HG03066 (cell line): ENCODE measurements at regions not wholly inside any gene's neighbourhood (a gene's known extent, or its start where the extent isn't known, plus 50 kb on each side); places are given as distances from the start of the nearest gene placed in this dataset.
"Not testable (repeated sequence)": the region's sequence is repeated elsewhere in the genome, so short reads cannot be mapped to it uniquely, and the experiment has no call there.

Source experiments
- ATAC-seq: cut with Tn5 transposase; IDR thresholded peaks from one replicate; pipeline ENCODE4 v1.9.1; 2021; ENCODE audit warnings: low read depth; ENCODE audit not compliant: unreplicated experiment

DNA sequence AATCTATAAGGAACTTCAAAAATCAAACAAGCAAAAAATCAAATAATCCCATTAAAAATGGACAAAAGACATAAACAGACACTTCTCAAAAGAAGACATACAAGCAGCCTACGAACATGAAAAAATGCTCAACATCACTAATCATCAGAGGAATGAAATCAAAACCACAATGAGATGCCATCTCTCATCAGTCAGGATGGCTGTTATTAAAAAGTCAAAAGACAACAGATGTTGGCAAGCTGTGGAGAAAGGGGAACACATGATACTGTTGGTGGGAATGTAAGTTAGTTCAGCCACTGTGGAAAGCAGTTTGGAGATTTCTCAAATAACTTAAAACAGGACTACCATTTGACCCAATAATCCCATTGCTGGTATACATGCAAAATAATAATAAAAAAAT is 226.4 kb downstream of the S1PR1 start:
- ATAC-seq, result no peak

- ATAC-seq, result no peak
These were observed 229.1 kb downstream of the S1PR1 start for GRCh38 chr1:101465941-101466340.

DNA sequence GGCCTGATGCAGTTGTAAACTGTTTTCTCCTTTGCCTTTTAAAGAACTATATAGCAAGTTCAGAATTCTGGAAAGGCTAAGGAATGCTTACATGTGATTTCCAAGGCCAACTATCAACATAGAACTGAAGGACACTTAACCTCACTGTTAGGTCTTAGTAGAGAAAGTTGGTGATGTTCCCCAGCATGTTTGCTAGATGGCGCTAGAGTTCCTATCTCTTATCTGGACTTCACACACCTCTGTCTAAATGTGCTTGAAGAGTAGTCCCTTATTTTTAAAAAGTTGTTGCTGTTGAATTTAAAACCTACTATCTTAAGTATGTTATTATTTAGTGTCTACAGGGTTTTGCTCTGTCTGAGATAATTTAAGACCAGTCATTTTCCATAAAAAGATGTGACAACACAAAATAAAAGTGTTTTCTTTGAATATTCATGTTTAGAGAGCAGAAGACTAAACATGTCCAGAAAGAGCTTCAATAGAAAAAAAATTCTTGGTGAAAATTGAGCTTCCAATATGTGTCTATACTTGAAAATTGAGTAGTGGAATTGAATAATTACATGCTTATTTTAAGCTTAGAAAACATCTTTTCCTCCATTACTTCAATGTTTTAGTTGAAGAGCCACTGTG is 237.3 kb downstream of the S1PR1 start:
- no peak for ATAC-seq

DNA sequence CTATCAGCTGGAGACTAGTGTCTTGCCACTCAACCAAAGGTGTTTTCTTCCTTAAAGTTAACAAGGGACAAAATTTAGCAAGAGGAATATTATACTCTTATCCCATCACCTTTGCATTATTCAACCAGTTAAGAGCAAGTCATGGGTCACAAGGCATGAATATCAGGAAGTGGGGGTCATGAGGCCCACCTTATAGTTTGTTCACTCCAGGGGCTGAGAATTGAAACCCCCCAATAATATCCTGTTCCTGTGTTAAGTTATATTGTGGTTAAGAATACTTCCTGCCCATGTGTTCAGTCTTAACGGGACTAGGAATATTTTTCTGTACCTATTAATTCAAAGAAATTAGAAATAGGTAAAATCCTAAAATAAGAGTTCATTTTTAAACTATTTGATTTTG is 239.7 kb downstream of the S1PR1 start:
- ATAC-seq, result no peak

GRCh38 chr1:101479945-101480344 is 243.1 kb downstream of the S1PR1 start:
- no peak for ATAC-seq

DNA sequence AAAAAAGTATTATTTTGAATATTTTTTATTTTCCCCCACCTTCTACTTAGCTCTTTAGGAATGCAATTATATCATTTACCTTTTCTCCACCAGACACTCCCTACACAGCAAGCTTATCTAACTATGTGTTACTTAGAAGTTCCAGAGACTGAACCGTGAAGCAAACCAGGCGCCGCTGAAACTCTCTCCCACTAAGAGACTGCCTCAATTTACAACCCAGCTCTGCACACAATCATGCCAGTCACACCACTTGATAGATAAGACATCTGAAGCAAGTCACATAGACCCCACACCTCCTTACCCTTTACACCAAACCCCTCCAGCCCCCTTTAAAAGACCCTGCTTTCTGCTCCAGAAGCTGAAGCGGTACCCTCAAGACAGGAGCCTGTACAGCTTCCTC is 245.5 kb downstream of the S1PR1 start:
- ATAC-seq, result no peak

- no peak for ATAC-seq
These were observed 247.3 kb downstream of the S1PR1 start for GRCh38 chr1:101483982-101484688.

DNA sequence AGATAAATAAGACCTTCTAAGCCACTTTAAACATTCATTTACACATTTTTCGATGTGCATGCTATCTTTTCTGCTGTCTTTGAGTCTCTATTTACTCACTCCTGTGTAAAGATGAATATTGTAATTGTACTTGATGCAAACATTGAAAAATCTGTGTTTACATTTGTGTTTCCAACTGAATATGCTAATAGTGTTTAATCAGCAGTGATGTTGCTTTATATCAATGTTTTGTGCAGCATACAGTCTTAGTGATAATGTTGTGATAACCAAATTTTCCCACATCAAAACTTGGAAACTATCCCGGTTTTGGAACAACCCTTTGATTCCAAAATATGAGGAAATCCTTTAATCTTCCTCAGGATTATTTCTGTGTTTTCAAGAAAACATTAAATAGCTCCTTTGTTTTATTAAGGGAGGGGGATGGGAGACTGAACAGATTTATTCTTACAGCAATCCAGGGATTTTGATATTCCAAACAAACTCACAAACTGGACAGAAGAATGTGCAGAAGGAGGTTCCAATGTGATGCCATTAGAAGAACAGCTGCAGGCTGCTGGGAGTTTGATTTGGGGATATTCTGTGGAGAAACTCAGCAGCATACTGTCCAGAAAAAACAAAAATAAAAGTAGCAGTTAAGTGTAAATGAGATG is 248.0 kb downstream of the S1PR1 start:
- no peak for ATAC-seq

DNA sequence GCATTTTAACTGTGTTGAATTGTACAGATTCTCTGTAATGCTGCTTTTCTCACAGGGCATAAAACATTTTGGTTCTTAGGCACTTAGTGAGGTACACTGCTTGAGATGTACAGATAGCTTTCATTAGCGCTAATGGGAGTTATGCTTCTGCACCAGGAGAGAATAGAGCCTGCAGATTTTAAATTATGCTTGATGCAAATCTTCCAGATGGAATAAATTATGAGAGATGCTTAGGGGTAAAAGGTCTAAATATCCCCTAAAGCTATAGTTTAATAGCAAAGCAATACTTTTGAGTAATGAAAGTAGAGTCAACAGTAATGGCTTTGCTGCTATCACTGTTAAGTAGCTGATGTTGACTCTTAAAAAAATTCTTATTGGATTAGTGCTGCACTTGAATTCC is 248.9 kb downstream of the S1PR1 start:
- no peak for ATAC-seq

DNA sequence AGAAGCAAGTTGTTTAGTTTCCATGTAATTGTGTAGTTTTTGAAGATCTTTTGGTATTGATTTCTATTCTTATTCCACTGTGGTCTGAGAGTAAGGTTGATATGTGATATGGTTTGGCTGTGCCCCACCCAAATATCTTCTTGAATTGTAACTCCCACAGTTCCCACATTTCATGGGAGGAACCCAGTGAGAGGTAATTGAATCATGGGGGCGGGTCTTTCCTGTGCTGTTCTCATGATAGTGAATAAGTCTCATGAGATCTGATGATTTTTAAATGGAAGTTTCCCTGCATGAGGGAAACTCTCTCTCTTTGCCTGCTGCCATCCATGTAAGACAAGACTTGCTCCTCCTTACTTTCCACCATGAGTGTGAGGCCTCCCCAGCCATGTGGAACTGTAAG is 255.3 kb downstream of the S1PR1 start:
- not testable (repeated sequence) for ATAC-seq

- ATAC-seq, result not testable (repeated sequence)
These were observed 257.1 kb downstream of the S1PR1 start for GRCh38 chr1:101493920-101494319.

- no peak for ATAC-seq
These were observed 259.3 kb downstream of the S1PR1 start for GRCh38 chr1:101496109-101496508.

GRCh38 chr1:101497881-101498559 is 261.2 kb downstream of the S1PR1 start:
- ATAC-seq, result no peak

DNA sequence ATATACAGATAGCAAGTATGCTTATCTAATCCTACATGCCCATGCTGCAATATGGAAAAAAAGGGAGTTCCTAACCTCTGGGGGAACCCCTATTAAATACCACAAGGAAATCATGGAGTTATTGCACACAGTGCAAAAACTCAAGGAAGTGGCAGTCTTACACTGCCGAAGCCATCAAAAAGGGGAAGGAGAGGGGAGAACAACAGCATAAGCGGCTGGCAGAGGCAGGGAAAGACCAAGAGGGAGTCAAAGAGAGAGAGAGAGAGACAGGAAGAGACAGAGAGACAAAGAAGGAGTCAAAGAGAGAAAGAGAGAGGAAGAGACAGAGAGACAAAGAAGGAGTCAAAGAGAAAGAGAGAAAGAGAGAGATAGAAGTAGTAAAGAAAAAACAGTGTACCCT is 267.3 kb downstream of the S1PR1 start:
- ATAC-seq, result not testable (repeated sequence)

GRCh38 chr1:101505240-101505639 is 268.4 kb downstream of the S1PR1 start:
- ATAC-seq, result not testable (repeated sequence)

- ATAC-seq, result no peak
These were observed 269.8 kb downstream of the S1PR1 start for GRCh38 chr1:101506541-101507164.

DNA sequence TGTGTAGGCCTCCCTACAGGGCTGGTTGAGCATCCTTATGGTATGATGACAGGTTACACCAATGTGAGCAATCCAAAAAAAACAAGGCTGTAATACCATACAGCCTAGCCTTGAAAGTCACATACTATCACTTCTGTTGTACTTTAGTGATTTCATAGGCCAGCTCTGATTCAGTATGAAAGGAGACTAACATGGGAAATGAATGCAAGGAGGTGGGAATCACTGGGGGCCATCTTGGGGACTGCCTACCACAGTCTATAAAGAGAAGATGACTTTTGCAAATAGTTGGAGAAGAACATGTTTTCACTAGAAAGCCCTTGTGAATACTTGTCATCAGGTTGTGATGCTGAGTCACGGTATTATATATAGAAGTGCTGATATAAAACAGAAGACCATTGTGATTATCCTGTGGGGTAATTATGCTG is 270.7 kb downstream of the S1PR1 start:
- ATAC-seq, result no peak

DNA sequence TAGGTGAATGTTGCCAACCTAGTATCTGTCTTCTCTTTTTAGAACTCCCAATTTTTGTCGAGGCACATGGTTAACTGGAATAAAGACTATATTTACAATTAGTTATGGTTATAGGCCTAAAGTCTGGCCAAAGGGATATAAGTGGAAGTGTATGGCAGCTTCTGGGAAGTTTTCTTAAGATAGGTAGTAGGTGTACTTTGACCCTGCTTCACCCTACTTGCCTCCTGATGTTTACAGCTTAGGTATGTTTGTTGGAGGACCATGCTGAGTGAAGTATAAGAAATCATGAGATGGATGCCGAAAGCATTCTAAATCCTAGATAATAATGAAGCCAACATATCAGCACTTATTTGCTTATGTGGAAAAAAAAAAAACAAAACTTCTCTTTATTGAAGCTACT is 272.1 kb downstream of the S1PR1 start:
- ATAC-seq, result no peak

- no peak for ATAC-seq
These were observed 272.6 kb downstream of the S1PR1 start for GRCh38 chr1:101509370-101509769.

GRCh38 chr1:101511202-101511891 is 274.5 kb downstream of the S1PR1 start:
- ATAC-seq, result no peak
